ENCODE measurements at regions not wholly inside any gene's neighbourhood (a gene's known extent, or its start where the extent isn't known, plus 50 kb on each side); places are given as distances from the start of the nearest gene placed in this dataset.

- TF ChIP-seq CTCF (IDR thresholded peaks at IDR 0.05) (no peak), POLR2AphosphoS5 (IDR thresholded peaks at IDR 0.05) (no peak), POLR2A (IDR thresholded peaks at IDR 0.05) (no peak)
Measured at GRCh38 chr16:59090541-59090940, 356.4 kb upstream of the GOT2 start.

Data from prostate gland (tissue), 2 donors.